Activated CD4-positive, CD25-positive, alpha-beta regulatory T cell (primary cell): ENCODE measurements at regions not wholly inside any gene's neighbourhood (a gene's known extent, or its start where the extent isn't known, plus 50 kb on each side); places are given as distances from the start of the nearest gene placed in this dataset.
"Not testable (repeated sequence)": the region's sequence is repeated elsewhere in the genome, so short reads cannot be mapped to it uniquely, and the experiment has no call there.

ENCODE experiments used
- DNase-seq, 4 experiments: peaks; one replicate each; lab custom pipeline; 2025; lab: John Stamatoyannopoulos, UW

DNA sequence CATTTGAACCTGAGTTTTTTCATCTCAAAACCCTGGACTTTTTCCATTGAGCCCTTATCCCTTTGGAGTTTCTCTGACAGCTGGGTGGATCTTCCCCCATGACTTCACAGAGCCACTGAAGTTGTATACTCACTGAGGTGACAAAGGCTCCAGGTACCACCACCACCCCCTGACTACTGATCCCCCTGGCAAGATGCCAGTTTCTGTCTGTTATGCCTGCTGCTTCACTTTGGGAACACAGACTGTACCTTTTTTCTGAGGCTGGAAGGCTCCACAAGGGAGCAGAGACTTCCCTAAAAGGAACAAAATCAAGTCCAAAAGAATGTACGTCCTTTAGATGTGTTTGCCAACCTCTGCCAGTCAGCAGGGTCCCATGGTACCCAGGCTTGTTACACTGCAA, 160.3 kb upstream of the JADE1 start:
- DNase-seq = no peak

DNA sequence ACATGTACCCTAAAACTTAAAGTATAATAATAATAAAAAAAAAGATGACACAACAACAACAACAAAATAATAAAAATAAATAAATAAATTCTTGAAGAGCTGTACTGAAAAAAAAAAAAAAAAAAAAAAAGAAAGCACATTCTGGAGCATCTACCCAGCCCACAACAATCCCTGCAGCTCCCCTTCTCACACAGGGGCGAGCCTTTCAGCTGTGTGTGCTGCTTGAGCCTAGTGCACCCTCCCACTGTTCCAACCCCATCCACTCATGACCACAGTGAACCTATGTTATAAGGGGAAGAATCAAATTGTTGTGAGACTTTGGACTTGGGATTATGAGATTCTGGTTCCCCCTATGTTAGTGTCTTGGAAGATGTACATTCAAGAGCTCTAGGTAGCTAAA, 161.5 kb upstream of the JADE1 start:
- no peak for DNase-seq

DNA sequence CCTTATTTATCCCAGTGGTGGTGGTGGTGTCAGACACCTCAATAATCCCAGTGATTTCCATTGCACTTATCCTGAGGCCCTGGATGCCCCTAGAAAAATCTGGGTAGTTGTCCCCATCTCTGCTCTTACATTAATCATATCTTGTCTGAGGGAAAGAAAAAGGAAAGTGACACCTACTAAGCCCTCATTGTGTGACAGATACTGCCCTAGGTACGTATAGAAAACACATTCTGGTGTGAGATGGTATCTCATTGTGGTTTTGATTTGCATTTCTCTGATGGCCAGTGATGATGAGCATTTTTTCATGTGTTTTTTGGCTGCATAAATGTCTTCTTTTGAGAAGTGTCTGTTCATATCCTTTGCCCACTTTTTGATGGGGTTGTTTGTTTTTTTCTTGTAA, 162.6 kb upstream of the JADE1 start:
- not testable (repeated sequence) for DNase-seq

DNA sequence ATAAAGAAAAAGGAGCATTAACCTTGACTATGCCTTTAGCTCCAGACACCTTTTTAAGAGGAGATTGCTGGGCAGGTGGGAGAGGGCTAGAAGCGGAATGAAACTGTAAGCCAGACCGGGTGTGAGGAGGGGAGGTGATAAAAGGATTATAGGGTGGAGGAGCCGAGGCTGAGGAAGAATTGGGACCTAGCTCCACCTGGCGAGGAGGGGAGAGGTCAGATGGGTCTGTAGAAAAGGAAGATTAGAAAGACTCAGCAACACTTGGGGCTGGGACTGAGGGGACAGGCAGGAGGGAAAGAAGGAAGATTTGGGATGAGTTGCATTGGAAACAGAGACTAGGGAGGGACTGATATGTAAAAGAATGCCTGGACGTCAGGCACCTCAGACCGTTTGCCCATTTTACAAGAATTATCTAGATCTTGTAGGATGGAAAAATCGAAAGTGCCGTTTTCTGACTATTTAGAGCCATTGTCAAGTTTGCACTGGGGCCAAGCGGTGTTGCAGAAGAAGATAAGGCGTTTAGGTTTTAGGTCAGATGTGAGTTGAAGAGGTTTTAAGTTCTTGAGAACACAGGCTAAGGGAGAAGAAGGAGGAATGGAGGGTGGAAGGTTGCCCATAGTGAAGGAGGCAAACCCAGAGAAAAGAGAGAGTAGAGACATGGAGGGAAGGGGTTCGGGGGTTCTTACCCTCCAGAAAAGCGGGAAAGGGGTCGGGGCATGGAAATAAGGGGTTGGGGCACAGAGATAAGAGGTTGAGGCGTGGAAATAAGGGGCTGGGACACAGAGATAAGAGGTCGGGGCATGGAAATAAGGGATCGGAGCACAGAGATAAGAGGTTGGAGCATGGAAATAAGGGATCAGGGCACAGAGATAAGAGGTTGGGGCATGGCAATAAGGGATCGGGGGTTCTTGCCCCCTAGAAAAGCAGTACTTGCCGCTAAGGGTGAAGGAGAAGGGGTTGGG, 164.5 kb upstream of the JADE1 start:
- not testable (repeated sequence) for DNase-seq

DNA sequence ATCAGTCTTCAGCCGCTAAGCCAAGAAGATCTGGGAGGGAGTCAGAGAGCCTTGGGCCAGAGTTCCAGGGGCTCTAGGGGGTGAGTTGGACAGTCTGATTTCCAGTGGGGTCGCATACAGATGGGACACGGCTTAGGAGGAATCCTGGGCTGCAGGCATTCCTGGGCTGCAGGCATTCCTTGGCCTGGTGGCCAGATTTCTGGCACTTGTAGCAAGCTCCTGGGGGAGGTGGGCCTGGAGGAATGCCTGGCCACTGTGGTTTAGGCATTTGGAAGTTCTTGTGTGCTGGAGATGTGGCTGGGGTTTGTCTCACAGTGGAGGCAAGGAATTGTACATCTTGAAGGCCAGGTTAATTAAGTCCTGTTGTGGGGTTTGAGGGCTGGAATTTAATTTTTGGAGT, 165.4 kb upstream of the JADE1 start:
- DNase-seq = not testable (repeated sequence)

DNA sequence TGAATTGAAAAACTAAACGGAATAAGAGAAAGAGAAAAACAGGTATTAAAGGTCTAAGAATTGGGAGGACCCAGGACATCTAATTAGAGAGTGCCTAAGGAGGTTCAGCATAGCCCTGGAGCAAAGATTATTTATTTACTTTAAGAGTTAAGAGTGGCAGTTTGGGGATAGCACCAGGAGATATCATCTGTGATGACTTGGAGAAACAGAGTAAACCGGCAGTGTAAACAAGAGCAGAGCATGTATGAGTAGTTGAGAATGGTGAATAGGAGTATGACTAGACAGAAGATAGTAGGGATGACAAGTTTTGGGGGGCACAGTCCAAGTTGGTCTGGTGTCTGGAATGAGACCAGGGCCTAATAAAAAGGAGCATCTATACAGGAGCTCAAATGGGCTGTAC, 167.9 kb upstream of the JADE1 start:
- DNase-seq = not testable (repeated sequence)

DNA sequence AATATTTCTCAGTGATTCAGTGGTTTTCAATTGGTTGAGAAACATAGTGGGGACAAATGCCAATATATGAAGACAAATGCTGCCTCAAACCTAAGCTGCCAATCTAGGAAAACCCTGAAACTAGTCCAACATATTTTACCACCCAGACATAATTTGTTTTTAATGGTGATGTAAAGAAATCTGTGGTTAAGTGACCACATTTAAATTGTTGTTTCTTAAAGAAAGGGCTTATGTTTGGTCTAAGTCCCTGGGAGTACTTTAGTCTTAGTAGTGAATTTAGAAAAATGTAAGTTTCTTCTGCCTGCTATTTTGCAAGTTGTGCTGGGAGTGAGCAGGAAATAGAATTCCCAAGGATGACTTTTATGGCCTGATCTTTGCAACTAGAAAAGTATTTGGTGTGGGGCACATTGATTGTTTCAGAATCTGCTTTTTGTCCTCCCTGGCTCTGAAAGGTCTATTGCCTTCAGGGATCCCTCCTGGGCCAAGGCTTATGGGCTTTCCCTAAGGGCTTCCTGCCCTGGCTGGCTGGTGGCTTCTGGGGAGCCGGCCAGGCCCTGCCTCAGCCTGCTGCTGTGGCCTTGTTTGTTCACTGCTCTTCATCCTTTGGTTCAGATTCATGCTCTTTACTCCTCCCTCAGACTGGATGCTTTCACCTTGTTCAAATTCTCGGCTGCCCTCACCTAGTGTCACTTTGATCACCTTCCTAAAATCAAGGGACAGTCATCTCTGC, 169.8 kb upstream of the JADE1 start:
- no peak for DNase-seq

DNA sequence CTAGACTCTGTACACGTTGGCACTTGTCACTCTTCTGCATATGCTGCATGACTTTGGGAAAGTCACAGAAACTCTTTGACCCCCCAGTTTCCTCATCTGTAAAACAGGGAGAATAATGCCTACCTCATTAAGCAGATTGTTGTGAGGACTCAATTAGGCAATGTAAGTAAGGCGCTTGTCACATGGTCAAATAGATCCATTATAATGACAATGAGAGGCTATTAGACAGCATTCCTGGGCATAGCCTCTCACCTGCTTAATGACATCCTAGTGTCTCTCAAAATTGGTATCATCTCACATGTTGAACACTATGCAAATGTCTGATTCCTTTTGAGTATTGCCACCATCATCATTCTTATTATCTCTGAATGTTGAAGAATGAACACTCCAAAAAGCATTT, 172.6 kb upstream of the JADE1 start:
- no peak for DNase-seq

DNA sequence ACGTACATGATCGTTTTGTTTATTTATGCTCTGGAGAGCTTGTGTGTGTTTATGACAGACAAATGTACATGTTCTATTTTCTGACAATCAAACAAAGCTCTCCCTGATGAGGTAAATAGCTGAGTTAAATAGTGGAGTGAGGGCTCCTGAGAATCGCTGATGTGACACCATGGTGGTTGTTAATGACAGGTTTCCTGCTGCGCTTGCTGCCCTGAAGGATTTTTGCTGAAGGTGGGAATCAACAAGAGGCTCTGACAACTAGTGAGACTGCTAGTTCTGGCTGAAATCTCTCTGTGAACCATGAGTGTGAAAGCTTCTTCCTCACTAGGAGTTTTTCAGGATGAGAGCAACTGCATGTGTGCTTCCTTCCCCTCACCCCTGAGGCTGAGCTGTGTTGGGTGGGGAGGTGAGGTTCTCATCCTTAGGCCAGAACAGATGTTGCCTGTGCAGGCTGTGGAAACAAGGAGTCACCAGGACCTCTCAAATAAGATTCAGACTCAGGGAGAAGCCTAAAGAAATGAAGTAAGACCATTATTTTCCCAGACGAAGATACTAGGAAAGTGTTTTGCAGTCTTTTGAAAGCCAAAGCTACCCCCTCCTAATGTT, 173.4 kb upstream of the JADE1 start:
- DNase-seq = no peak

DNA sequence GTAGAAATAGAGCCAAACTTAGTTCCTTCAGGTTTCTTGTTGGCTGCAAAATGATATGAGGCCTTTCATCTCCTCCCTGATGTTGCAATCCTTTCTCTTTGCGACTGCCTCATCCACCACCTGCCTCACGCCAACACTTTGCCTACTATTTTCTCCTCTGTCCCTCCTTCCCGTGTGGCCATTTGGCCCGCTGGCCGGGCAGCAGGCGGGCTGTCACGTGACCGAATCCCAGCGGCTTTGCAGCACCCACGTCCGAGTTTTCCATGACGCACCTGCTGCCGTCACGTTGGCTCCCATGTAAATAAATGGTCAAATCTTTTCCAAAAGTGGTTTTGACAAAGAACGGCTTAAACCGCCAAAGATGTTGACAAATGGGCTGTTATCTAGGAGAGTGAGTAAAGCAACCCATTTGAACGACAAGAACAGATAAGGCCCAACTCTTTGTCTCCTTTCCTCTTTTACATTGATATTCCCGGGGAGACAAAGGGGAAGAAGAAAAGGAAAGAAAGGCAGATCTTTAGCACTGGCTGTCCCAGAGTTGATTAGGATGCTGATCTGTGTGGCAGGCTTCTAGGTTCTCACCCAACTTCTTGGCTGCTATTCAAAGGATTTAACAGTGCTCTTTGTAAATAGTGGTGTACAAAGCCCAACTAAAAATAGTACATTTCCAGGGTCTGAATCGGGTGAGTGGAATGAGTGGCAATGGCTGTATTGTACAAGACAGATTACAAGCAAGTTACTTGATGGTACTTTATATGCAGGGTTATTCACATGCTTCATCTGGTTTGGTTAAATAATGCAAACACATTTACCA, 174.2 kb upstream of the JADE1 start:
- no peak for DNase-seq

DNA sequence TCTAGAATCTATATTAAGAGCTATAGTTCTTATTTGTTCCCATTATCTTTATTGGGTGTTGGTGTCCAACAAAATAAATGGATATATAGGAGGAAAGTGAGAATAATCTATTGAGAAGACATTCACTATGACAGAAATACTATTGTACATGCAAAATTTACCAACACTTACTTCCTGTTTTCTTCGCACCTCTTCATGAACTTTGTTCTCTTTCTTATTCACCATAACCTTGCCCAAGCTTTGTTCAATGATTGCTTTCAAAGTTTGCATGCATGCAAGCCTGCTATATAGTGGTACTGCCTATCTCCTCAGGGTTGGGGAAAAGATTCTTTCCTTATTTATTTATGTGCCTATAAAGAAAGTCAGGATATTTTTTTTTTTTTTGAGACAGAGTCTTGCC, 176.4 kb upstream of the JADE1 start:
- no peak for DNase-seq

DNA sequence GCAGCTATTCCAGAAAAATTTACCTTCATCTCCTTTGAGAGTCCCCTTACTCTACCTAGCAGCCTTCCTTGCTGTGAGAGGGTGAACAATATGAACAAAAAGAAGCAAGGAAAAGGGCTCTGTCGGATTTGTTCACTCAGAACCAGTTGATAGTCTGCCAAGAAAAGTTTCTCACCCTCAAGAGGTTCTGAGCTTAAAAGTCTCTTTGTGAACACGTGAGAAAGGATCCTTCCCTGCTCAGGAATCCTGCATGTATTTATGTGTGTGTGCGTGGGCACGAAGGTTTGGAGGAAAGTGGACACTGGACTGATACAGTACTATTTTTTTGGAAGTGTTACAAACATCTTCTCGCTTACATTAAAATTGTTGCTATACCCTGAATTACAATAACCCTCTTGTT, 178.6 kb upstream of the JADE1 start:
- no peak for DNase-seq

DNA sequence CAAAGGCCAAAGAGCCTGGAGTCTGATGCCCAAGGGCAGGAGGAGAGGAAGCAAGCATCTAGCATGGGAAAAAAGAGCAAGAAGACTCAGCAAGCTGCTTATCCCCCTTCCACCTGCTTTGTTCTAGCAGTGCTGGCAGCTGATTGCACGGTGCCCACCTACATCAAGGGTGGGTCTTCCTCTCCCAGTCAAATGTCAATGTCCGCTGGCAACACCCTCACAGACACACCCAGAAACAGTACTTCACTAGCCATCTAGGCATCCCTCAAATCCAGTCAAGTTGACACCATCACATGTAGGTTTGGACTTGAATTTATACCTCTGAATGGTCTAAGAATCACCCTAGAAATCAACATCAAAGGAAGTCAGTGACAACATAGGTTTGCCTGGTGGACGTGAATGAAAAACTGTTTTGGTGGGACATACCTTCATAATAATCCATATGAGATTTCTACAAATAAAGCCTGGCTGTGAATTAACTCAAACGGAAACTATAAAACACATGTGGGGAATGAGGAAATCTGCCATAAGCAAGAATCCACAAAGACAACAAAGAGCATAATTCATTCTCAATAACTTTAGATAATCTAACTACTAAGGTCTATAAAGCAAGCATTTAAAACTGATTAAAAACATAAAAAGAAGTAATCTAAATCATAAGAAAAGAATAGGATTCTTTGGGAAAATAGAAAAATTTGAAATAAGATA, 185.8 kb upstream of the JADE1 start:
- DNase-seq = no peak

DNA sequence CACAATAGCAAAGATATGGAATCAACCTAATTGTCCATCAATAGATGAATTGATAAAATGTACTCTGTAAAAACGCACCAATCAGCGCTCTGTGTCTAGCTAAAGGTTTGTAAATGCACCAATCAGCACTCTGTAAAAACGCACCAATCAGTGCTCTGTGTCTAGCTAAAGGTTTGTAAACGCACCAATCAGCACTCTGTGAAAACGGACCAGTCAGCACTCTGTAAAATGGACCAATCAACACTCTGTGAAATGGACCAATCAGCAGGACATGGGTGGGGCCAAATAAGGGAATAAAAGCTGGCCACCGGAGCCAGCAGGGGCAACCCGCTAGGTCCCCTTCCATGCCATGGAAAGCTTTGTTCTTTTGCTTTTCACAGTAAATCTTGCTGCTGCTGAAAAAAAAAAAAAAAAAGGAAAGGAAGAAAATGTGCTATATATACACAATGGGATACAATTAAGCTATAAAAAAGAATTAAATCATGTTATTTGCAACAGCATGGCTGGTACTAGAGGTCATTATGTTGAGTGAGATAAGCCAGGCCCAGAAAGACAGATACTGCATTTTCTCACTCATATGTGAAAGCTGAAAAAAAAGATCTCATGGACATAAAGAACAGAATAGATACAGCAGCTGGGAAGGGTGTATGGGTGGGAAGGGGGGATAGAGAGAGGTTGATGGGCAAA, 189.1 kb upstream of the JADE1 start:
- DNase-seq = not testable (repeated sequence)

DNA sequence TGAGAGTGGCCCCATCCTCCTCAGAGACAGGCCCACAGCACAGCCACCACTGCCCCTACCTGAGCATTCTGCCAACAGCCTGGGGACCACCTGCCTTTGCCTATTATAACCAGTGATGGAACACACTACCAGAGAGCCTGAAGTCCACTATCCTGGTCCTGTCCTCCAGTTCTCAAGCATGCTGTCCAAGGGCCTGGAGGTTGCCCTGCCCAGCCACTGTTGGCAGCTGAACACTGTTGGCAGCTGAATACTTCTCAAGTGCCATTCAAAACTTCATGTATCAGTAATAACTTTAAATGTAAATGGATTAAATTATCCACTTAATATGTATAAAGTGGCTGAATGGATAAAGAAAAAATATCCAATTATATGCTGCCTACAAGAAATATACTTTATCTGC, 194.3 kb upstream of the JADE1 start:
- DNase-seq = no peak

DNA sequence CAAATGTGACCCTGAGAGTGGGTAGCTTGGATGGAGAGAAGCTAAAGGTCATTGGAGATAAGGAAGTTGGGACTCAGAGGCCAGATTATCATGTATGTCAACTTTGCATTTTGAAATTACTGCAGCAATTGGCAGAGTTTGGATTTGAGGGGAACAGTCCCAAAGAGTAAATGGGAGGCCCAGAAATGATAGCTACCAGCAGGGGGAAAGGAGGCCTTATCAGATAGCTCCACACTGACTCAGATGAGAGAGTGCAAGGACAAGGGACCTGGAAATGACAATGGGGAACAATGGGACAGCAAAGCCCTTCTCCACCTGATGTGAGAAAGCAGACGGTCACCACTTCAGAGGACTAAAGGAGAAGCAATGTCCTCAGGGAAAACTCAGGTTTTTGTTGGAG, 201.5 kb upstream of the JADE1 start:
- no peak for DNase-seq

DNA sequence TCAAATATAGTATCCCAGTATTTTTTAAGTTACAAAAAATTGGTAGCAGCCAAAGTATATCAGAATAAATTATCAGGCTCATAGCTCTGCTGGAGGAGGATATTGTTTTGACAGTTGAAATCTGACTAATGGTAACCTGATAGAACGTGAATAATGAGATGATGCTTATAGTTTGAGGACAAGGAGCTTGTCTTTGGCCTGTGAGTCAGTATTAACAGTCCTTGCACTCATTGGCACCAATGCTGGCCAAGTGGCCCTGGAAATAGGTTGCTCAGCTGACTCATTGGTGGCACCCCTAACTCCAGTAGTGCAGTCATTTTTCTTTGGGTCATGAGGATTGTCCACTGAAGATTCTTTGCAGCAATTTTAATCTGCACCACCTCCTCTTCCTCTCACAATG, 203.3 kb upstream of the JADE1 start:
- no peak for DNase-seq

DNA sequence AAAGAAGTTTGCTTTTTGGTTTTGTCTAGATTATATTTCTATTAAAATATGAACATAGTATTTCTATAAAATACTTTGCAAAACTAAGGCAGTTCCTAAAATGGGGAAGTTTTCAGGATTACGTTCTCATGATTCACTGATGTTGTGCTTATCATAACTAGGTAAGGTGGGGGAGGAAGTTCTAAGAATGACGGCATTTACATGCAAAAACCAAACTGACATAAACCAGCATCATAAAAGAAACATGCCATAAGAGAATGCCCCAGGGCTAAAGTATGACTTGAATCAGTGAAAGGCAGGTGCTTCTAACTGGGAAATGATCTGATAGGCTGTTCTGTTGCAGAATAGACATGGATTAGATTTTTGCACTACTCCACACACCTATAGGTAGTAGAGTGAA, 204.7 kb upstream of the JADE1 start:
- DNase-seq = no peak

DNA sequence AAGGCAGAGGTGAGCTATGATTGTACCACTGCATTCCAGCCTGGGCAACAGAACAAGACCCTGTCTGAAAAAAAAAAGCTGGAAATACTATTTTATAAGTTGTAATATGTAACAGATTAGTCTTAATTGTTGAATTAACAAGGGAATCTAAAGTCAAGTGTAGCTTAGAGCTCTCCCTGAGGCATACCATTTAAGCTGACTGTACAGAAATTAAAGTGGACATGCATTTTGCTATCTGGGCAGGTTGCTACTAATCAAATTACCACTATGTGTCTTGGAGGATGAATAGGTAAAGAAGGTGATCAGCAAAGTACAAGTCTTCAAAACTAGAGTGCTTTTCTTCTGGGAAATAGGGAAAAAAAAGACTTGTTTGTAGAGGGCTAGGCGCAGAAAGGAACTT, 205.3 kb upstream of the JADE1 start:
- no peak for DNase-seq

DNA sequence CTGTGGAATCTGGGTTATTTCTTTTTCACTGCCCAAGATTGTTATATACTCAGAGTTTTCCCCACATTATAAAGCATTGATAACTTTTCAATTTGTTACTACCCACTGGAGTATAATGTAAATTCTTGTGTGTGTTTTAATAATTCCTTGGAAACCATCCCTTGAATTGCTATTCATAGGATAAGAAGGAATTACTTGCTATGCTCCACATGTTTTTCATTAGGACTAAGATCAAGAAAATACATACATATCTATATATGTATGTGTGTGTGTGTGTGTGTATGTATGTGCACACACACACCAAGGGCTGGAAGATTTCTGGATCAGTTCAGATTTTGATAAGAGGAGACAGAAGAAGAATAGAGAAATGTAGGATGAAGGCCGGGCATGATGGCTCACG, 206.4 kb upstream of the JADE1 start:
- DNase-seq = no peak
